ENCODE measurements at regions not wholly inside any gene's neighbourhood (a gene's known extent, or its start where the extent isn't known, plus 50 kb on each side); places are given as distances from the start of the nearest gene placed in this dataset.

GRCh38 chr1:89465201-89465600, 59.4 kb upstream of the LRRC8B start:
- CTCF ChIA-PET (ENCODE audit: low intra/inter-chr PET ratio, low total read pairs) = no interaction called here
- no peak for TF ChIP-seq ZNF672 (CRISPR knock-in tag; IDR thresholded peaks at IDR 0.05)
- TF ChIP-seq ZNF282 (IDR thresholded peaks at IDR 0.05; ENCODE audit: partially characterized antibody) = no peak
- no peak for TF ChIP-seq GATAD2A (CRISPR knock-in tag; IDR thresholded peaks at IDR 0.05)
- no peak for TF ChIP-seq ATM (IDR thresholded peaks at IDR 0.05; ENCODE audit: borderline replicate concordance)
- no peak for TF ChIP-seq ZNF660 (CRISPR knock-in tag; IDR thresholded peaks at IDR 0.05; ENCODE audit: borderline replicate concordance, low read depth)
- TF ChIP-seq MXD1 (CRISPR knock-in tag; IDR thresholded peaks at IDR 0.05) = no peak
- TF ChIP-seq SMARCC2 (IDR thresholded peaks at IDR 0.05) = no peak
- TF ChIP-seq SMAD9 (CRISPR knock-in tag; IDR thresholded peaks at IDR 0.05) = no peak
- no peak for TF ChIP-seq SMYD3 (CRISPR knock-in tag; IDR thresholded peaks at IDR 0.05)
- TF ChIP-seq, protein P1, sequence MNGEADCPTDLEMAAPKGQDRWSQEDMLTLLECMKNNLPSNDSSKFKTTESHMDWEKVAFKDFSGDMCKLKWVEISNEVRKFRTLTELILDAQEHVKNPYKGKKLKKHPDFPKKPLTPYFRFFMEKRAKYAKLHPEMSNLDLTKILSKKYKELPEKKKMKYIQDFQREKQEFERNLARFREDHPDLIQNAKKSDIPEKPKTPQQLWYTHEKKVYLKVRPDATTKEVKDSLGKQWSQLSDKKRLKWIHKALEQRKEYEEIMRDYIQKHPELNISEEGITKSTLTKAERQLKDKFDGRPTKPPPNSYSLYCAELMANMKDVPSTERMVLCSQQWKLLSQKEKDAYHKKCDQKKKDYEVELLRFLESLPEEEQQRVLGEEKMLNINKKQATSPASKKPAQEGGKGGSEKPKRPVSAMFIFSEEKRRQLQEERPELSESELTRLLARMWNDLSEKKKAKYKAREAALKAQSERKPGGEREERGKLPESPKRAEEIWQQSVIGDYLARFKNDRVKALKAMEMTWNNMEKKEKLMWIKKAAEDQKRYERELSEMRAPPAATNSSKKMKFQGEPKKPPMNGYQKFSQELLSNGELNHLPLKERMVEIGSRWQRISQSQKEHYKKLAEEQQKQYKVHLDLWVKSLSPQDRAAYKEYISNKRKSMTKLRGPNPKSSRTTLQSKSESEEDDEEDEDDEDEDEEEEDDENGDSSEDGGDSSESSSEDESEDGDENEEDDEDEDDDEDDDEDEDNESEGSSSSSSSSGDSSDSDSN (CRISPR knock-in tag; IDR thresholded peaks at IDR 0.05) = no peak
- TF ChIP-seq CENPBD1 (CRISPR knock-in tag; IDR thresholded peaks at IDR 0.05; ENCODE audit: borderline replicate concordance, low read depth) = no peak
- no peak for TF ChIP-seq HMGXB4 (CRISPR knock-in tag; IDR thresholded peaks at IDR 0.05; ENCODE audit: borderline replicate concordance in 1 of 2, low read depth in 1 of 2)
- no peak for TF ChIP-seq ZSCAN22 (CRISPR knock-in tag; IDR thresholded peaks at IDR 0.05)
- no peak for TF ChIP-seq NR2F2 (IDR thresholded peaks at IDR 0.05; ENCODE audit: borderline replicate concordance, low read depth)
- TF ChIP-seq JUN (CRISPR knock-in tag; IDR thresholded peaks at IDR 0.05) = no peak
- TF ChIP-seq, protein P2, sequence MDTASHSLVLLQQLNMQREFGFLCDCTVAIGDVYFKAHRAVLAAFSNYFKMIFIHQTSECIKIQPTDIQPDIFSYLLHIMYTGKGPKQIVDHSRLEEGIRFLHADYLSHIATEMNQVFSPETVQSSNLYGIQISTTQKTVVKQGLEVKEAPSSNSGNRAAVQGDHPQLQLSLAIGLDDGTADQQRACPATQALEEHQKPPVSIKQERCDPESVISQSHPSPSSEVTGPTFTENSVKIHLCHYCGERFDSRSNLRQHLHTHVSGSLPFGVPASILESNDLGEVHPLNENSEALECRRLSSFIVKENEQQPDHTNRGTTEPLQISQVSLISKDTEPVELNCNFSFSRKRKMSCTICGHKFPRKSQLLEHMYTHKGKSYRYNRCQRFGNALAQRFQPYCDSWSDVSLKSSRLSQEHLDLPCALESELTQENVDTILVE (CRISPR knock-in tag; IDR thresholded peaks at IDR 0.05) = no peak
- TF ChIP-seq SP140L (CRISPR knock-in tag; IDR thresholded peaks at IDR 0.05; ENCODE audit: borderline replicate concordance) = no peak
- no TSS peak for BruUV-seq (replicated peaks)
- no peaks in the 10 kb centered on the region for H3K36me3 ChIP-seq (replicated peaks in 1 of 2; ENCODE audit: control insufficient read depth in 1 of 2, insufficient read depth in 2 of 2, low read length in 2 of 2)
- ATAC-seq (no peak), FAIRE-seq (no peak), DNase-seq (ENCODE audit: low spot score) (no peak)
- 11% methylated on average over 1 of the region's 1 CpG for WGBS (ENCODE audit: low lambda C conversion rate)
- no peak overlapping the region for H3K4me2 ChIP-seq (ENCODE audit: low read depth, low read length)
- no peak overlapping the region for H3K9ac ChIP-seq (ENCODE audit: insufficient read depth, low read depth, low read length)
- H2AFZ ChIP-seq (ENCODE audit: low read length) = no peak overlapping the region
- no peak overlapping the region for H3K4me3 ChIP-seq (replicated peaks in 1 of 3; ENCODE audit: insufficient read depth in 1 of 3, low read depth in 2 of 3, low read length in 3 of 3)
- no peaks in the 10 kb centered on the region for H3K4me1 ChIP-seq (ENCODE audit: insufficient read depth, low read length)
- in situ Hi-C loops (cut with HindIII; ENCODE audit: extremely low pct_ligation_motif_present, low pct_unique_long_range_greater_than_20kb) = loop anchor here (25.0 kb wide), 1 partner anchor 453 kb away; the partner anchor contains the start of gene GBP3
- no peaks in the 10 kb centered on the region for H3K79me2 ChIP-seq (ENCODE audit: insufficient read depth, low read length)
- H3K9me3 ChIP-seq (ENCODE audit: low read length) = no peaks in the 10 kb centered on the region
- H3K27ac ChIP-seq (ENCODE audit: extremely low read length, insufficient read depth, low read length) = no peak overlapping the region
- H4K20me1 ChIP-seq (ENCODE audit: insufficient read depth, low read length) = no peaks in the 10 kb centered on the region
- intact Hi-C loops (cut with micrococcal nuclease; ENCODE audit: unreplicated experiment) = no loop called here
- POLR2A ChIA-PET = no interaction called here
- H3K27me3 ChIP-seq (ENCODE audit: control insufficient read depth in 1 of 2, insufficient read depth in 2 of 2, low read length in 2 of 2) = no peaks in the 10 kb centered on the region

Measured in HepG2 (cell line).